ENCODE measurements at regions not wholly inside any gene's neighbourhood (a gene's known extent, or its start where the extent isn't known, plus 50 kb on each side); places are given as distances from the start of the nearest gene placed in this dataset.

- ChIA-PET POLR2A (interaction anchor here (0.9 to 1.2 kb wide), 2 partner anchors 20 to 43 kb away, joined by 3 read pairs; no protein-coding TSS in a partner anchor), CTCF (interaction anchor here (0.6 to 2.1 kb wide), 12 partner anchors 9 to 242 kb away, joined by 3 to 15 read pairs (median 3); no protein-coding TSS in a partner anchor)
- Histone ChIP-seq H3K27me3 (ENCODE audit: control insufficient read depth, insufficient read depth, low read length) (no peaks in the 10 kb centered on the region), H3K4me3 (ENCODE audit: low read depth, low read length) (no peak overlapping the region), H3K9me3 (ENCODE audit: control insufficient read depth, insufficient read depth, low read length) (no peaks in the 10 kb centered on the region), H3K27ac (ENCODE audit: low read depth, low read length) (no peak overlapping the region)
- TF ChIP-seq CTCF (IDR thresholded peaks at IDR 0.05; ENCODE audit: low read depth, low read length): peak; percentile 49
- DNase-seq (ENCODE audit: low read depth, low spot score): no peak
Observed at GRCh38 chr15:62549345-62549970, 384.4 kb upstream of the C2CD4B start.

- H3K27ac ChIP-seq (ENCODE audit: low read depth, low read length): no peak overlapping the region
- no peaks in the 10 kb centered on the region for H3K27me3 ChIP-seq (ENCODE audit: control insufficient read depth, insufficient read depth, low read length)
- no peak overlapping the region for H3K4me3 ChIP-seq (ENCODE audit: low read depth, low read length)
- CTCF ChIA-PET: interaction anchor here (0.6 to 2.1 kb wide), 8 partner anchors 20 to 243 kb away, joined by 3 to 15 read pairs (median 3); no protein-coding TSS in a partner anchor
- POLR2A ChIA-PET: interaction anchor here (0.9 to 1.2 kb wide), 2 partner anchors 20 to 44 kb away, joined by 3 read pairs; no protein-coding TSS in a partner anchor
- DNase-seq (ENCODE audit: low read depth, low spot score): no peak
- TF ChIP-seq CTCF (IDR thresholded peaks at IDR 0.05; ENCODE audit: low read depth, low read length): no peak
- H3K9me3 ChIP-seq (ENCODE audit: control insufficient read depth, insufficient read depth, low read length): no peaks in the 10 kb centered on the region
Observed at GRCh38 chr15:62550106-62550505, 385.0 kb upstream of the C2CD4B start.

- ChIA-PET CTCF (no interaction called here), POLR2A (no interaction called here)
- Histone ChIP-seq H3K27me3 (ENCODE audit: control insufficient read depth, insufficient read depth, low read length) (no peaks in the 10 kb centered on the region), H3K27ac (ENCODE audit: low read depth, low read length) (no peak overlapping the region), H3K4me3 (ENCODE audit: low read depth, low read length) (no peak overlapping the region), H3K9me3 (ENCODE audit: control insufficient read depth, insufficient read depth, low read length) (no peaks in the 10 kb centered on the region)
- no peak for DNase-seq (ENCODE audit: low read depth, low spot score)
- TF ChIP-seq CTCF (IDR thresholded peaks at IDR 0.05; ENCODE audit: low read depth, low read length): no peak
Observed at GRCh38 chr15:62552444-62552843, 387.4 kb upstream of the C2CD4B start.

DNA sequence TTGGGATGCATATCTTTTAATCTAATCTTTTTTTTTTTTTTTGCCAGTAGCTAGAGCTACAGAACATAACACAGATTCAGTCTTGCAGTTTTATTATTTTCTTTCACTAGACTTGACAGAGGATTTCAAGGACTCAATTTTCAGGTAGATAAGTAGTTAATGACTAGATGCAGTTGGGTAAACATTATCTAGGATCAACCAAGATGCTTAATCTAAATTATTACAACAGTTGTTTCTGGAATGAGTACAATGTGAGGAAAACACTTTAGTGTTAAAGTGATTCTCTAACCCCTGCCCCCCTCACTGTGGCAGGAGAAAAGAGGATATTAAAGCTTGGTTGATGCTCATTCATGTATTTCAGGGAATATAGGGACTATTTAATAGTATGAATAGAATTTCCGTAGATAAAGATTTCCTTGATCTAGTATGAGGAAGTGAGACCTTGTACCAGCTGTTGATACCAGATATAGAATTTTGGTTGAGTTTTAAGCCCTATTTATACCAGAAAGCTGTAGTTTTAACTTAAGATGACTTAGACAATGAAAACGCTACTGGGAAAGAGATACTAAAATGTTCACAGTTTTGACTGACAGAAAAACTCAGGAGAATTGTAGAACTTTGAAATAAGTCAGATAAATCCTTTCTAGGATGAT lies 389.0 kb upstream of the C2CD4B start:
- Histone ChIP-seq H3K27me3 (ENCODE audit: control insufficient read depth, insufficient read depth, low read length) (no peaks in the 10 kb centered on the region), H3K4me3 (ENCODE audit: low read depth, low read length) (no peak overlapping the region), H3K27ac (ENCODE audit: low read depth, low read length) (no peak overlapping the region), H3K9me3 (ENCODE audit: control insufficient read depth, insufficient read depth, low read length) (no peaks in the 10 kb centered on the region)
- TF ChIP-seq CTCF (IDR thresholded peaks at IDR 0.05; ENCODE audit: low read depth, low read length): no peak
- no peak for DNase-seq (ENCODE audit: low read depth, low spot score)
- ChIA-PET CTCF (no interaction called here), POLR2A (no interaction called here)

Measured in AG04450 (cell line).